ENCODE measurements at regions not wholly inside any gene's neighbourhood (a gene's known extent, or its start where the extent isn't known, plus 50 kb on each side); places are given as distances from the start of the nearest gene placed in this dataset.

DNA sequence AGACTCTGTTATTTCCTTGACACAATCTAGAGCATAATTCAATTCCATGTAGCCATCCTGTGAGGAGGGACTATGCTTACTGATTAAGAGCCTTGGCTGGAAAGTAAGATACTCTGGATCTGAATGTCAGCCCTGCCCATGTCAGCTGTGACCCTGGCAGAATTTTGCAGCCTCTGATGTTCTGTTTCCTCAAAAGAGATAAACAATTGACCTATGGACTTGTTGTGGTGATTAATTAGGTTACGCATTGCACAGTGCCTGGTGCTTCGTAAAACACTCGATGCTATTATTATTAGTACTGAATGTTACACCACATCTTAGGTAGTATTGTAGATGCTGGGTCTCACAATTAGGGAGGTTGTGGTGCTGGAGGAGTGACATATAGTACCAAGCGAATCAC lies 161.3 kb upstream of the MEIS2 start:
- no peak for DNase-seq

DNA sequence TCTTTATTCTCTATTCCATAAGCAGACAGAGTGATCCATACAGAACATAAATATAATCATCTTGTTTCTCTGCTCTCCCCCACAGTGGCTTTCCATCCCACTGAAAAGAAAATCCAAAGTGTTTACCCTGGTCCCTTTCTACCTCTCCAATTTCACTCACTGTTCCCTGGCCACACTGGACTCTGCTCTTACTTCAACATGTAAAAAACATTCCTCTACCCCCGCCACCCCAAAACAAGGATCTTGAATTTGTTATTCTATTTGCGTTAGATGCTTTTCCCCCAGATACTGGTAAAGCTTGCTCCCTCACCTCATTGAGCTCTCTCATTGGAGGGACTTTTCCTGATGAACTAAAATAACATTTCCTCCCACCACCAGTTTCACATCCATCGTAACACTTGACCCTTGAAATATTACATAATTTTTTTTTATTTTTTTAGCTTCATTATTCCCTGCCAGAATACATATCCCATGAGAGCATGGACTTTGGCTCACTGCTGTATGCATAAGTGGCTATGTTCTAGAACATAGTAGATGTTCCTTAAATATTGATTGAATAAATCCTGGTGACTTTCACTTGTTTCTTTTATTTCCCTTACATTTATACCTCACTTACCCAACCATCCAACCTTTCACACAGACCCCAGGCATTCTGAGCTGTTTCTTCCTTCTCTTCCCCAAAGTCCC lies 162.7 kb upstream of the MEIS2 start:
- DNase-seq, result no peak

DNA sequence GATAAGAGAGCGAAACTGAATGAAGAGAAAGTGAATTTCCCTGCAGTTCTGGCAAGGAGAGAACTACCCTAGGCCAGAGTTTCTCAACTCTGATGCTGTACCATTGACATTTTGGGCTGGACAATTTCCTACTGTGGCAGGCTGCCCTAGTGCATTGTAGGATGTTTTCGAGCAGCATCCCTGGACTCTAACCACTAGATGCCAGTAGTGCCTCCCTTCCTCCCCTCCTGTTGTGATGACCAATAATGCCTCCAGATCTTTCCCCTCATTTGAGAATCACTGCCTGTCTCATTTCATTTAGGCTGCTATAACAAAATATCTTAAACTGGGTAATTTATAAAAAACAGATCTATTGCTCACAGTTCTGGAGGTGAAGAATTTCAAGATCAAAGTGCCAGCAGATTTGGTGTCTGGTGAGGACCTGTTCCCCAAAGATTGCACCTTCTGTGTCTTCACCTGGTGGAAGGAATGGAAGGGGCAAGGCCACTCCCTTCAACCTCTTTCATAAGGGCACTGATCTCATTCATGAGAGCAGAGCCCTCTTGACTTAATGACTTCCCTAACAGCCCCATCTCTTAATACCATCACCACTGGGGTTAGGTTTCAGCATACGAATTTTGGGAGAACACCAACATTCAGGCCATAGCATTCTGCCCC lies 188.9 kb upstream of the MEIS2 start:
- DNase-seq, result no peak

DNA sequence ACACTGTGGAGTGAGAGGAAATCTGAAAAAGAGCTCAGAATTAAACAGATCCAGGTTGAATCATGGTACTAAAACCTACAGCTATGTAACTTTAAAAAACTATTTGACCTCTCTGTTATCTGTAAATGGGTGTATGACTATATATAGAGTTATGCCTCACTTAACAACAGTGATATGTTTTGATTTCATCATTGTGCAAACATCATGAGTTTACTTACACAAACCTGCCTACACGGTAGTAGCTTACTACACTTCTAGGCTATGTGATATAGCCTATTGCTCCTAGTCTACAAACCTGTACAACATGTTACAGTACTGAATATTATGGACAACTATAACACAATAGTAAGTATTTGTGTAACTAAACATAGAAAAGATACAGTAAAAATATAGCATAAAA lies 191.6 kb upstream of the MEIS2 start:
- DNase-seq, result no peak

DNA sequence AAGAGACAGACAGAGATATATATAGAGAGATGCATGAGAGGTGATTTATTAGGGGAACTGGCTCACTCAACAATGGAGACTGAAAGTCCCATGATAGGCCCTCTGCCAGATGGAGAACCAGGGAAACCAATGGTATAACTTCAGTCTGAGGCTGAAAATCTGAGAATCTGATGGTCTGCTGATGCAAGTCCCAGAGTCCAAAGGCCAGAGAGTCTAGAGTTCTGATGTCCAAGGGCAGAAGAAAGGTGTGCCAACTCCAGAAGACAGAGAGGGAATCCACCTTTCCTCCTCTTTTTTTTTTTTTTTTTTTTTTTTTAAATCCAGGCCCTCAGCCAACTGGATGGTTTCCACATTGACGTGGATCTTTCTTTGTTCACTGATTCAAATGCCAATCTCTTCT lies 197.9 kb upstream of the MEIS2 start:
- DNase-seq, result no peak

DNA sequence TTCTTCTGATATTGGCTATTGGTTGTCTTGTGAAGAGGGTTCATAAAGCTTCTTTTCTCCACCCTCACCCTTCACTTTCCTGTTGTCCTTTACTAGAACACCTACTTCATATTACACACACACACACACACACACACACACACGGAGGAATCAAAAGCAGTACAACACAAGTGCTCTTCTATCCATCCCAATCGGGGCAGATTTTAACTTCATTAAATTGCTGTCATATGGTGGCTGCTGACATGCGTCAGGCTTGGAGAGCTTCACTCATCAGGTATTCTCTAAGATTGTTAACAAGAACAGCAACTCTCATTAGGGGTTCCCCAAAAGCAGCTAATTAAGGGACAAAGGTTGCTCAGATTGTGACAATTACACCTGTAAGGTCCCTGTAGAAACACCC lies 239.1 kb upstream of the MEIS2 start:
- no peak for DNase-seq

DNA sequence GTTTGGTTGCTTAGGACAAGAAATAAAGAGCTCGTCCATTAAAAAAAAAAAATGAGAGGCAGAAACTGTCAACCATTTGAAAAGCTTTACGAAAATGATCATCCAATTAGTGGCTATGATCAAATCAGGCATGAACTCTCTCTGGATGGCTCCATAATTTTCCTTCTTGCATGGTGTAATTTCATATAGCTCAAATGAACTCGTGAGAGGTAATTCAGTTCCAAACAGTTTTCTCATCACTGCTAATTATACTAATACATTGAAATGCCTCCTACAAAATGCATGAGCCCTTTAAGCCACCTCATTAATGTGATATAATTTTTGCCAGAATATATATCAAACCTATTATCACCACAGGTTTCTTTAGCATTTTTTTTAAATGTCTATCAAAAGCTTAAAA lies 239.5 kb upstream of the MEIS2 start:
- DNase-seq, result no peak

DNA sequence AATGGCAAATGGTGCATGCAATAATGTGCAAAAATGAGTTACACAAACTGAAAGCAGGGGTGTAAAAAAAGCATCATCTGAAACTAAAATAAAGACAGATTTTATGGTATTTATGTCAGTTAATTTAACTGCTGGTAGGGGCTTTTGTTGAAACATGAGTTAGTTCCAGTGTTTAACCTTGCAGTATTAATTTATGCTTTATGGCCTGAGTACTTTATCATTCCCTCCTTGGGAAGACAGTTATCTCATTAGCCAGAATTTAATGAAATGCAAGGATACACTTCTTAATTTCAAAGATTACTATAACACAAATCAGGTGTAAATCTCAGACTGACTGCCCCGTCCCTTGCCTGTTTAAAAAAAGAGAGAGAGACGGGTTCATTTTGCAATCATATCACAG lies 240.1 kb upstream of the MEIS2 start:
- no peak for DNase-seq

DNA sequence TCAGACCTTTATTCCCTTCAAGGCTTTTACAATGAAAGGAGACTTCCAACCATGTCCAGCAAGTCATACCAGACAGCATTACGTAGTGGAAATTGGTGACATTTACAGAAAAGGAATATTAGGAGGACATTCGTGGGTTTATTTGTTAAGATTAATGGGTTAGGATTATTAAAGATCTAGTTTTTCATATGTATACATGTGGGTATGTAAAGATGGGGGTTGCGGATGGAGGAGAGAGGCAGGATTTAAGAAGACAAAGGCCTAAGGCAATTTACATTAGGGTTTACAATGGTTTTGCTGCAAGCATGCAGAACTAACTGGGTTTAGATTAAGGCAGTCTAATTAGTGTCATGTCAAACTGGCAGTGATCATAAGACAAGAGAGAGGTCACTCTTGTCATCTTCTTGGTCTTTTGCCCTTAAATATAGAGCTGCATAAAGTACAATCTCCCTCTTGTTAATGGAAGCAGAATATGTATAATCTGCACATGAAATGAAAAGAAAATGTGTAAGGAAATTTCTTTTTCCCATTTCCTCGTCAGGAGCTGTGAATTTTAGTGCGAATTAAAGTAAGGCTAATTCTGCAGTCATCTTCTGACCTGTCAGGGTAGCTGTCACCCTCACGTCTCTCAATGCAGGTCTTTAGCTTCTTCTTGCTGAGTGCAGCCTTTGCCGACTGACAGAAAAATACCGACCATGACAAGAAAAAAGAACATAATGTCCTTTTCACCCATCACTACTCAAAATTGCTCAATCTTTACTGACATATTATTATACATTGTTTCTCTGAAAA lies 258.9 kb upstream of the MEIS2 start:
- no peak for DNase-seq

DNA sequence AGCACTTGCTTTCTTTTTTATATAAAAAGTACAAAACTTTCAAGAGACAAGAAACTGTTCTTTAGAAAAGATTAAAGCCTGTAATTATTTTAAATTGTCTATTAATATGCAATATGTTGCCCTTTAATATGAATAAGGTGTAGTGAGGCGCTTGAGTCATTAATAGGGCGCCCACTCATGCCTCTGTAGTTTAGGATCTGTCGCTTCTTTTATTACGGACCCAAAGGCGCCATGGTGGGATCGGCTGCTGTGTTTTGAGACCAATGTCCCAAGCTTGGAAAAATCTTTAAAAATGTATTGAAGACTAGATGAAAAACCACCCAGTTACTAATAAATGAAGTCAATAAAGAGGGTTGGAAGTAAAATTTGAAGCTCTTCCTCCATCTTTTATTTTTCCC lies 259.5 kb upstream of the MEIS2 start:
- no peak for DNase-seq

DNA sequence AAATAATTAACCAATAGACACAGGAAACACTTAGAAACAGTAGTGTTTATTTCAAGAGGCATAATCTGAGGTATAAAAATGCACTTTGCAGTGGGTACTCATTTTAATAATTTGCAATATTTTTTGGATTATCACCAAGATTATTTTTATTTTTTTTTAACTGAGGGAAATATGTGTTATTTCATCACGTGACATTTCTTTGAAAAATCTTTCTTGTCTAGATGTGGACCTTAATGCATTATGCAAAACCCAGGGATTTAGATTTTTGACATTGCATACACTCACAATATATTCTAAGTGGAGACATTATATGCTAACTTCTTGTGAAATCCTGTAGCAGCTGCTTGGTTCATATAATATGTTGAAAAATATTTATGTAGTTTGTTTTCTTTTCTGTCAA lies 260.4 kb upstream of the MEIS2 start:
- no peak for DNase-seq

DNA sequence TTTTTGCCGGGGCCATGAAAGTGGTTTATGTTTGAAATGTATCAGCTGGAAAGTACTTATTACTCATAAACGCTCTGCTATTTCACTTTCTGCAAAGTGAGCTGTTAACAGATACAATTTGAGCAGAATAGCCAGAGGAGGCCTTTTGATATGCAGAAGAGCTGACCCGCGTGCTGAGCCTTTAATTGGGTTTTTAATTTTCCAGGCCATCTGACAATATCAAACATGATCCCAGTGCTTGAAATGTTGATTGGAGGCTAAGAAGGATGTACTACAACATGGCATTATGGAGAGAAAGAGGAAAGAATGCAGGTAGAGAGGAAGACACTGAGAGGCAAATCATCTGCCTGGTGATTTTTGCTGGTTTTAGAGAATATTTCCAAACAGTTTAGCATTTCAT lies 261.3 kb upstream of the MEIS2 start:
- no peak for DNase-seq

DNA sequence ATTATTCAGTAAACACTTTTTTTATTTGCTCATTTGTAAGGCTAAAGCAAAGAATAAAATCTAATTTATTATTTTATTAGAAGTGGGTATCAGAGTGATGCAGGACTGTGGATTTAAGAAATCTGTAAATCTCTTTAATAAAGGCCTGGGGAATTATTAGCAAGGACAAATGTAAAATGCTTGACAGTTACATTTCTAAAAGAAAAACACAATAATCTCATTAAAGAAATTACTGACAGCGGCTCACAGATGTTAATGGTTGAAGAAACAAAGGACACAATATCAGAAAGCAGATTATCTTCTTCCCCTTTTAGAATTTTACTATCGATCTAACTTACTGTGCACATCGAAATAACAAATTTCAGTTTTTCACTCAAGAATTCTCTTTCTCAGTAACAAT lies 262.1 kb upstream of the MEIS2 start:
- no peak for DNase-seq

DNA sequence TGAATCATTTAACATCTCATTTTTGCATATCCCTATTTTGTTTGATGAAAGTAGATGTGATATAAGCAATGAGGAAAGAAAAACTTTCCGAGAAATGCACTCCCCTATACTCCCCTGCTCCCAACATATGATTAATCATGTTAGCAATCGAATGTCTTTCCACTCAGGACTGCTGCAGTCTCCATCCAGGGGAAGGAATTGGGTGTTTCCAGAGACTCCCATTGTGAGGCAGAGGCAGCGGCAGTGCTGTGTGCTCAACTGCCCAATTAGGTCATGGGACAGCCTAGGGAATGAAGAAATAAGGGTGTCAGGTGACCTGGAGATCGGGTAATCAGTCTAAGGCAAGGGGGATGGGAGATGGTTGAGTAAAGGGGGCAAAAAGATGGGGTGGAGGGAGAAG lies 268.6 kb upstream of the MEIS2 start:
- no peak for DNase-seq

DNA sequence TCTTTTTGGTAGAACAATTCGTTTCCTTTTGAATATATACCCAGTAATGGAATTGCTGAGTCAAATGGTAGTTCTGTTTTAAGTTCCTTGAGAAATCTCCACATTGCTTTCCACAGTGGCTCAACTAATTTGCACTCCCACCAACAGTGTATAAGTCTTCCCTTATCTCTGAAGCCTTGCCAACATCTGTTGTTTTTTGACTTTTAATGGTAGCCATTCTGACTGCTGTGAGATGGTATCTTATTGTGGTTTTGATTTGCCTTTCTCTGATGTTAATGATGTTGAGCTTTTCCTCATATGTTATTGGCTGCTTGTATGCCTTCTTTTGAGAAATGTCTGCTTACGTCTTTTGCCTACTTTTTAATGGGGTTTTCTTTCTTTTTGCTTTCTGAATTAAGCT lies 270.6 kb upstream of the MEIS2 start:
- no peak for DNase-seq

DNA sequence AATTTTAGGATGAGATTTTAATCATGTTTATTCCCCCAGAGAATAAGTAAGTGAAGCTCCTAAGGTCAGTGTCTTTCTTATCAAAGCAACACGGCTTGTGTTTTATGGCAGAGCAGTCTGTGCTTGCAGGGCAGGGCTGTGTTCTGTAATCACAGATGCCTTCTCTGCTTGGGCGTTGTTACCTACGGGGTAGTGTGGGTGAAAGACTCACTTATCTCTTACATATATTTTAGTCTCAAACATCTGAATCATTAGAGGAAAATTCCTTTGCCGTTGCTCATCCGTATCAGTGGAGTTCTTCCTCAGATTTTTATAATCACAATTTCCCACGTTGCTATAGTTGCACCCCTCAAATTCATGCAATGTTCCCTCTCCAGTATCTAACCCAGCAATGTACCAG lies 271.7 kb upstream of the MEIS2 start:
- DNase-seq, result no peak

DNA sequence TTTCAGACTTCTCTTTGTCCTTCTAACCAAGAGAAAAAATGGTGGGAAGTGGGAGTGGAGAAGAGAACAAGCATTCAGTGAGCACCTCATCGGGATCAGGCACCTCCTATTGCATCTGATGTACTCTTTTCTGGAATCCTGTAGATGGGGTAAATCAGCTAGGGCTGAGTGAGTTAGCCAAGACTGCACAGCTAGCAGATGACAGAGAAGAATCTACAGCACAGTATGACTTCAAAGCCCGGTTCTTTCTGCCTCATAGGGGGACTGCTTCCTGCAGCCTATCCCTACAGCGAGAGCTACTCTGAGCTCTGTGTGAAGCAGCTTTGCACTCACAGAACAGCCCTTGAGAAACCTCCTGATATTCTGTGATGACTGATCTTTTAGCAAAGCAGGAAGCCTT lies 275.2 kb upstream of the MEIS2 start:
- DNase-seq, result no peak

DNA sequence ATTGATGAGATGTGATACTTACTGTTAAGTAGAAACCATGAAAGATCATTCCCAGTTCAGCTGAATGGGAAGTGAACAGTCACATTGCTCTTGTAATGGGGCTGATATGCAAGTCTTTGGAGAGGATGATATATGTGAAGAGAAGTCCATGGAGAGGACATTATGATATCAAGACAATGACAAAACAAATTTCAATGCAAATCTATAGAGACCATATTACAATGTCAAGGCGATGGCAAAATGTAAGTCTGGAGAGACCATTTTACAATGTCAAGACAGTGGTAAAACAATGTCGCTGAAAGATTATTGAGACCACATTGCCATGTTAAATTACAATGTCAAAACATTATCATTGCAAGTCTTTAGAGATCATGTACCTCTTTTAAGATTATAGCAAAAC lies 277.1 kb upstream of the MEIS2 start:
- no peak for DNase-seq

DNA sequence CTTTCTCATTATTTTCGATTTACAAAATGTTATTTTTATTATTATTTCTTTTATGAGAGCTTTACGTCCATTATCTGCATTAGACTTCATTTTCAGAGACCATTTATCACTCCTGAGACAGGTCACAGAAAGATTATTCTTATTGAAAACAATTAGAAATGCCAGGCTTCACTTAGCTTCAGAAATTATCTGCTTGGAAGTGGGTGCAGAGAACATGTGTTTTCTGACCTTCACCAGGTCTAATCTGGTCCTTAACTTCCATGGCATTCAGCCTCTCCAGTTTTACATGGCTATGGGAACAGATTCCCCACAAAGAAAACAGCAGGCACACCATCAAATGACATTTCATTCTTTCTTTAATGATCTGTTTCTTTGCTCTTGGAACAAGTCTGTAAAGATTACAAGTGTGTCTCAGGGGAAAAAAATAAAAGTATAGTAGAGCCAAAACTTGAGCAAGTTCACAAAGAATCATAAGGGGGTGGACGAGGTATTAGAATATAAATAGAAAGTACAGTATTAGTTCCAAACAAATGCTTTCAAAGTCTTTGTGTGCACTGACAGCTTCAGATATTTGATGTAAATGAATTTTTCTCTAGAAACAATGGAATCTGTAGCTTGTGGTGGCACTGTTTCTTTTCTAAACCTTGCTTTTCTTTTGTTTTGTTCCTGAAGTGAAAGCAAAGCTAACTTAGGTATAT lies 294.2 kb upstream of the MEIS2 start:
- no peak for DNase-seq

DNA sequence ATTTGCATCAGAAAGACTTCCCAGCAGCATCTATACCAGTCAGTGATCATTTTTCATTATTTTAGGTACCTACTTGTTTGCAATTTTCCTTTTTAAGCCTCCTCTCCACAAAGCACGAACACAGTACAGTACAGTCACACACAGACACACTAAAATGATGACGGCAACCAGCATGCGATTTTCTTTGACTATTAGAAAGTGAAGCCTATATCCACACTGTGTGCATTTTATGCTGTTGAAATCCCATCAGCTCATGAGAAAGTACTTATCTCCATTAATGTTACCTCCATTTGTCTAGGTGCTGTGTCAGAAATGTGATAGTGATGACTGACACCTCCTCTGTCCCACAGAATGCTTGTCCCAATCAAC lies 294.7 kb upstream of the MEIS2 start:
- DNase-seq, result no peak

DNA sequence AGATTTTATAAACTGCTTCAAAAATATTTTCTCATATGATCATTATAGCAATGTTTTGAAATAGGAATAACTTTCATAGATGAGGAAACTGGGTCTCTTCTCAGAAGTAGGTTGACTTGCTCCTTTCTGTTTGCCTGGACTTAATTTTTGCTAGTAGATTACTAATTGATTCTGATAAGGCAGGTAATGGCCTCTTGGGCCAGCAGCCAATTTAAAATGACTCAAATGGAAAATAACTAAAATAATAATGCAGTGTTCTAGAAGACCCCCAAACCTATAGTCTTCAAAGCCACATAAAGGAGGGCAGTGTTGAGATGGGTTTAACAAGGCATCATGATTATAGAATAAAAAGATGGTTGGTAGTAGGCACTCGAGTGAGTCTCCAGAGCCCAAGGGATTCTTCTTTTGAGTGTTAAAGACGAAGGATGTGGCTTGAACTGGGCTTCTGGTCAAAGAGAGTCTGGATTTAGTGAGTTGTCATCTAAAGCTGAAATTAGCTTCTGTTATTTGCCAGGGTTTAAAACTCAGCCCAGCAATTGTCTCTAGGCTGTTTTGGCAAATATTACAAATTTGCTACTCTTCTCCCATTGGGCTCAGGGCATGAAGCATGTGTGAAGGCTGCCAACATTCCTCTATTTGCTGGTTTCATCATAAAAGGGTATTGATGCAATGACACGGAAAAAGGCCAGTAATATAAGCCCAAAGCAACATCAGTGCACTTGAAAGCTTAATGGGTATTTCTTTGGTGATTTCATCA lies 297.1 kb upstream of the MEIS2 start:
- no peak for DNase-seq

DNA sequence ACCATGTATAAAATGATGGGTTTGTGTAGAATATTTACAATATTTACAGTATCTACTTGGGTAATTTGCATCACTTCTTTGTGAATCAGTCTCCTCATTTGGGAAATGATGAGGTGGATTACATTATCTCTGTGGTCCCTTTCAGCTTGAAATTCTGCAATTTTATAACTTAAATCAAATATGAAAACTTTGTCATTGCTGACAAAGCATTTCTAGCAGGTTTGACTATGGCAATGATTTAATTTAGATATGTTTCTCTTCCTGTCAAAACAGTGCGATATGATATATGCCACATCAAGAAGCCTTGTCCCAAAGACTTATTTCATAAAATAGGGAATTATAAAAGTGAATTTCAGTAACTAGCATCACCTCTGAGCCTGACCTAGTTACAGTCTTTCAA lies 315.8 kb upstream of the MEIS2 start:
- DNase-seq, result no peak

DNA sequence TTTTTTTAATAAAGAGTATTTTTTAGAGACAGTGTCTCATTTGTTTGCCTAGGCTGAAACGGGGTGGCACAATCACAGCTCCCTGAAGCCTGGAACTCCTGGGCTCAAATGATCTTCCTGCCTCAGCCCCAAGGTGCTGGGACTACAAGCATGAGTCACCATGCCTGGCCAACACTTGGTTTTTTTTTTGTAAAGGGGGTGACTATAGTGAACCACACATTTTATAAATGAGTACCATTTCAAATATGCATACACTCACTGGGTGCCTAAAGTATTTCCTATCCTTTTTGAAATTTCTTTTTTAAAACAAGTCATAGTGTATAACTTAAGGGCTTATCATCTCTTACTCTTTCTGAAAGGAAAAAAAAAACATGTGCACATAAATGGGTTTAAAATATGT lies 325.2 kb upstream of the MEIS2 start:
- no peak for DNase-seq

Data from right hindlimb (tissue), 1 donor.